Astrocyte (in vitro differentiated cells and primary cell): ENCODE measurements at regions not wholly inside any gene's neighbourhood (a gene's known extent, or its start where the extent isn't known, plus 50 kb on each side); places are given as distances from the start of the nearest gene placed in this dataset.

ENCODE experiments used
- DNase-seq: peaks from one replicate; pipeline ENCODE4 v3.0.0-alpha.2; 2010; ENCODE audit warnings: low read depth
- FAIRE-seq: peaks from 2 replicates; lab custom pipeline; 2011; peaks lifted over from hg19 to GRCh38; lab: Jason Lieb, UNC
- H2AFZ ChIP-seq: 2 replicates; pipeline ENCODE4 v1.6.0; 2012; ENCODE audit warnings: low read depth, low read length, inconsistent platforms
- H3K27ac ChIP-seq: 2 replicates; pipeline ENCODE4 v1.5.1; 2011; ENCODE audit warnings: low read depth, low read length, inconsistent platforms
- H3K27me3 ChIP-seq: 2 replicates; pipeline ENCODE4 v1.6.0; 2011; ENCODE audit warnings: low read length, inconsistent platforms; ENCODE audit not compliant: insufficient read depth
- H3K36me3 ChIP-seq: 2 replicates; pipeline ENCODE4 v1.5.1; 2011; ENCODE audit warnings: low read length, inconsistent platforms; ENCODE audit not compliant: insufficient read depth
- H3K4me1 ChIP-seq: 2 replicates; pipeline ENCODE4 v1.5.1; 2011; ENCODE audit warnings: low read length, inconsistent platforms; ENCODE audit not compliant: insufficient read depth
- H3K4me2 ChIP-seq: 2 replicates; pipeline ENCODE4 v1.6.0; 2012; ENCODE audit warnings: low read length, inconsistent platforms
- H3K4me3 ChIP-seq: 2 replicates; pipeline ENCODE4 v1.5.1; 2011; ENCODE audit warnings: low read depth, mild to moderate bottlenecking, low read length, inconsistent platforms; ENCODE audit not compliant: insufficient read depth
- H3K79me2 ChIP-seq: 2 replicates; pipeline ENCODE4 v1.6.0; 2012; ENCODE audit warnings: mild to moderate bottlenecking, low read length, inconsistent platforms; ENCODE audit not compliant: insufficient read depth
- H3K9ac ChIP-seq: 2 replicates; pipeline ENCODE4 v1.6.0; 2012; ENCODE audit warnings: mild to moderate bottlenecking, low read length, inconsistent platforms
- H3K9me3 ChIP-seq: 2 replicates; pipeline ENCODE4 v1.5.1; 2012; ENCODE audit warnings: low read depth, mild to moderate bottlenecking, low read length, inconsistent platforms; ENCODE audit not compliant: insufficient read depth
- H4K20me1 ChIP-seq: 2 replicates; pipeline ENCODE4 v1.6.0; 2012; ENCODE audit warnings: low read length, inconsistent platforms; ENCODE audit not compliant: insufficient read depth
- H3K27ac Mint-ChIP-seq: one replicate; pipeline ENCODE4 v1.8.0; 2021; ENCODE audit warnings: mild to moderate bottlenecking, mixed read lengths; ENCODE audit not compliant: unreplicated experiment
- H3K27me3 Mint-ChIP-seq: one replicate; pipeline ENCODE4 v1.8.0; 2021; ENCODE audit warnings: low read depth, mixed read lengths; ENCODE audit not compliant: unreplicated experiment
- H3K36me3 Mint-ChIP-seq: one replicate; pipeline ENCODE4 v1.8.0; 2021; ENCODE audit warnings: low read depth, mixed read lengths; ENCODE audit not compliant: unreplicated experiment
- H3K4me1 Mint-ChIP-seq: one replicate; pipeline ENCODE4 v1.8.0; 2021; ENCODE audit warnings: low read depth, mixed read lengths; ENCODE audit not compliant: unreplicated experiment
- H3K4me3 Mint-ChIP-seq: one replicate; pipeline ENCODE4 v1.8.0; 2021; ENCODE audit warnings: mild to moderate bottlenecking, moderate library complexity, mixed read lengths; ENCODE audit not compliant: unreplicated experiment
- H3K9me3 Mint-ChIP-seq: one replicate; pipeline ENCODE4 v1.8.0; 2021; ENCODE audit warnings: mild to moderate bottlenecking, mixed read lengths; ENCODE audit not compliant: unreplicated experiment
- EZH2 ChIP-seq: IDR thresholded peaks from 2 replicates; pipeline ENCODE4 v1.6.1; 2012; ENCODE audit warnings: mild to moderate bottlenecking, low read length, inconsistent platforms; ENCODE audit not compliant: insufficient read depth
- TF ChIP-seq, protein P1 (sequence below): IDR thresholded peaks from 2 replicates; pipeline ENCODE4 v1.5.1; 2011; ENCODE audit warnings: low read depth, mild to moderate bottlenecking, inconsistent platforms, low read length, moderate library complexity; ENCODE audit not compliant: insufficient read depth

GRCh38 chr5:14090755-14091154 lies 52.4 kb upstream of the TRIO start:
- Histone ChIP-seq H3K27me3 (no peaks in the 10 kb centered on the region), H3K9me3 (no peaks in the 10 kb centered on the region), H4K20me1 (no peaks in the 10 kb centered on the region), H3K27ac (no peak overlapping the region), H3K79me2 (no peaks in the 10 kb centered on the region), H3K4me2 (no peak overlapping the region), H3K4me3 (no peak overlapping the region), H3K36me3 (no peaks in the 10 kb centered on the region), H3K4me1 (no peaks in the 10 kb centered on the region), H3K9ac (no peak overlapping the region), H2AFZ (no peak overlapping the region)
- H3K27ac Mint-ChIP-seq = no peak overlapping the region
- no peaks in the 10 kb centered on the region for H3K36me3 Mint-ChIP-seq
- H3K4me1 Mint-ChIP-seq = no peaks in the 10 kb centered on the region
- H3K27me3 Mint-ChIP-seq = no peaks in the 10 kb centered on the region
- no peak for TF ChIP-seq EZH2
- TF ChIP-seq, protein P1, sequence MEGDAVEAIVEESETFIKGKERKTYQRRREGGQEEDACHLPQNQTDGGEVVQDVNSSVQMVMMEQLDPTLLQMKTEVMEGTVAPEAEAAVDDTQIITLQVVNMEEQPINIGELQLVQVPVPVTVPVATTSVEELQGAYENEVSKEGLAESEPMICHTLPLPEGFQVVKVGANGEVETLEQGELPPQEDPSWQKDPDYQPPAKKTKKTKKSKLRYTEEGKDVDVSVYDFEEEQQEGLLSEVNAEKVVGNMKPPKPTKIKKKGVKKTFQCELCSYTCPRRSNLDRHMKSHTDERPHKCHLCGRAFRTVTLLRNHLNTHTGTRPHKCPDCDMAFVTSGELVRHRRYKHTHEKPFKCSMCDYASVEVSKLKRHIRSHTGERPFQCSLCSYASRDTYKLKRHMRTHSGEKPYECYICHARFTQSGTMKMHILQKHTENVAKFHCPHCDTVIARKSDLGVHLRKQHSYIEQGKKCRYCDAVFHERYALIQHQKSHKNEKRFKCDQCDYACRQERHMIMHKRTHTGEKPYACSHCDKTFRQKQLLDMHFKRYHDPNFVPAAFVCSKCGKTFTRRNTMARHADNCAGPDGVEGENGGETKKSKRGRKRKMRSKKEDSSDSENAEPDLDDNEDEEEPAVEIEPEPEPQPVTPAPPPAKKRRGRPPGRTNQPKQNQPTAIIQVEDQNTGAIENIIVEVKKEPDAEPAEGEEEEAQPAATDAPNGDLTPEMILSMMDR = no peak
- no peak for FAIRE-seq
- DNase-seq = no peak
- H3K4me3 Mint-ChIP-seq = no peak overlapping the region
- peaks cover 8% of the 10 kb centered on the region for H3K9me3 Mint-ChIP-seq

DNA sequence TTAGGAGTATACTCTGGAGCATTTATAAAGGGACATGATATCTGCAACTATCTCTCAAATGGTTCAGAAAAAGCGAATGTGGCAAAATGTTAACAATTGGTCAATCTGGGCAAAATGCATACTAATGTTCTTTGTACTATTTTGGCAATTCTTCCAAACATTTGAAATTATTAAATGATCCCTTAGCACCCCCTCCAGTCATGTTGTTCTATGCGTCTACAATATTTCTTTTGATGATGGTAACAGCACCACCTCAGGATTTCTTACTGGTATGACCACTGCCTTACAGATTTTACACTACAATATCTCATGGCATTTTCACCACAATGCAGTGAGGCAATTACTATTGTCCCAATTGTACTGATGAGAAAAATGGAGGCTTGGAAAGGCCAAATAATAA lies 52.9 kb upstream of the TRIO start:
- Histone ChIP-seq H3K79me2 (no peaks in the 10 kb centered on the region), H3K4me2 (no peak overlapping the region), H3K27ac (no peak overlapping the region), H3K4me1 (no peaks in the 10 kb centered on the region), H3K36me3 (no peaks in the 10 kb centered on the region), H2AFZ (no peak overlapping the region), H3K27me3 (no peaks in the 10 kb centered on the region), H3K4me3 (no peak overlapping the region), H3K9ac (no peak overlapping the region), H3K9me3 (no peaks in the 10 kb centered on the region), H4K20me1 (no peaks in the 10 kb centered on the region)
- Mint-ChIP-seq H3K27me3 (no peaks in the 10 kb centered on the region), H3K36me3 (no peaks in the 10 kb centered on the region), H3K9me3 (peaks cover 11% of the 10 kb centered on the region), H3K27ac (no peak overlapping the region), H3K4me3 (no peak overlapping the region), H3K4me1 (no peaks in the 10 kb centered on the region)
- TF ChIP-seq EZH2 = no peak
- TF ChIP-seq, protein P1 = no peak
- FAIRE-seq (no peak), DNase-seq (no peak)

DNA sequence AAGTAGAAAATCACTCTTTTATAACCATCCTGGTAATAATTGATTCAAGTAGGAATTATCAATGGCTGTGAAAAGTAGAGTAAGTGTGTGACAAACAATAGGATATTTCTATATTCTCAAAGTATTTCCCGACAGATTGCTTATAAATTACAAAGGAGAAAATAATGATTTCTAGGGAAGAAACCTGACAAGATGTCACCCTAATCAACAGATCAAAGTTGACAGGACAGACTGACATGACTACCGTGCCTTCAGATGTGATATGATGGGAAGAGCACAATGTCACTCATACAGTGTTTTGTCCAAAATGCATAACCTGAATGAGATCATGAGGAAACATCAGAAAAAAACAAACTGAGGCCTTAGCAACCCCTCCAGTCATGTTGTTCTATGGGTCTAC lies 53.9 kb upstream of the TRIO start:
- no peaks in the 10 kb centered on the region for H3K4me1 Mint-ChIP-seq
- Histone ChIP-seq H3K4me3 (no peak overlapping the region), H2AFZ (no peak overlapping the region), H3K79me2 (no peaks in the 10 kb centered on the region), H3K9me3 (no peaks in the 10 kb centered on the region), H3K4me2 (no peak overlapping the region), H4K20me1 (no peaks in the 10 kb centered on the region), H3K9ac (no peak overlapping the region), H3K27ac (no peak overlapping the region), H3K4me1 (no peaks in the 10 kb centered on the region), H3K36me3 (no peaks in the 10 kb centered on the region), H3K27me3 (no peaks in the 10 kb centered on the region)
- H3K36me3 Mint-ChIP-seq = no peaks in the 10 kb centered on the region
- no peak for DNase-seq
- H3K9me3 Mint-ChIP-seq = peaks cover 11% of the 10 kb centered on the region
- no peak for TF ChIP-seq EZH2
- TF ChIP-seq, protein P1 = no peak
- FAIRE-seq = no peak
- no peak overlapping the region for H3K4me3 Mint-ChIP-seq
- H3K27ac Mint-ChIP-seq = no peak overlapping the region
- H3K27me3 Mint-ChIP-seq = peaks cover 4% of the 10 kb centered on the region
